ENCODE measurements at regions not wholly inside any gene's neighbourhood (a gene's known extent, or its start where the extent isn't known, plus 50 kb on each side); places are given as distances from the start of the nearest gene placed in this dataset.

GRCh38 chr20:4299216-4299615, 50.1 kb upstream of the ADRA1D start:
- no peaks in the 10 kb centered on the region for H3K4me1 ChIP-seq (ENCODE audit: control insufficient read depth, insufficient read depth, low read length)
- H3K27ac ChIP-seq (ENCODE audit: low read length), result no peak overlapping the region
- no peak for DNase-seq
- no peaks in the 10 kb centered on the region for H3K36me3 ChIP-seq (ENCODE audit: control insufficient read depth, insufficient read depth, low read length)
- WGBS (ENCODE audit: insufficient coverage, low lambda C conversion rate), result no CpG with 5 or more reads among the region's 1 CpG
- H3K4me3 ChIP-seq (ENCODE audit: low read length), result no peak overlapping the region
- no peaks in the 10 kb centered on the region for H3K9me3 ChIP-seq (ENCODE audit: control insufficient read depth, low read depth, low read length)
- H3K27me3 ChIP-seq (ENCODE audit: control insufficient read depth, insufficient read depth, low read length), result peaks cover 2% of the 10 kb centered on the region
